ENCODE measurements at regions not wholly inside any gene's neighbourhood (a gene's known extent, or its start where the extent isn't known, plus 50 kb on each side); places are given as distances from the start of the nearest gene placed in this dataset.

GRCh38 chr13:109602356-109602755, 184.0 kb downstream of the IRS2 start:
- DNase-seq (ENCODE audit: extremely low read depth in 1 of 2, low read depth in 1 of 2): no peak

GRCh38 chr13:109599901-109600657, 186.3 kb downstream of the IRS2 start:
- no peak for DNase-seq (ENCODE audit: extremely low read depth in 1 of 2, low read depth in 1 of 2)

- no peak for DNase-seq (ENCODE audit: extremely low read depth in 1 of 2, low read depth in 1 of 2)
Observed at GRCh38 chr13:109595471-109595870, 190.9 kb downstream of the IRS2 start.

- DNase-seq (ENCODE audit: extremely low read depth in 1 of 2, low read depth in 1 of 2): no peak
Observed at GRCh38 chr13:109593230-109593629, 193.2 kb downstream of the IRS2 start.

GRCh38 chr13:109592770-109593169, 193.6 kb downstream of the IRS2 start:
- no peak for DNase-seq (ENCODE audit: extremely low read depth in 1 of 2, low read depth in 1 of 2)

GRCh38 chr13:109587689-109588088, 198.7 kb downstream of the IRS2 start:
- DNase-seq (ENCODE audit: extremely low read depth in 1 of 2, low read depth in 1 of 2): no peak

GRCh38 chr13:109586509-109587346, 199.7 kb downstream of the IRS2 start:
- DNase-seq (ENCODE audit: extremely low read depth in 1 of 2, low read depth in 1 of 2): no peak

GRCh38 chr13:109584844-109585361, 201.5 kb downstream of the IRS2 start:
- no peak for DNase-seq (ENCODE audit: extremely low read depth in 1 of 2, low read depth in 1 of 2)

- no peak for DNase-seq (ENCODE audit: extremely low read depth in 1 of 2, low read depth in 1 of 2)
Observed at GRCh38 chr13:109577191-109577700, 209.1 kb downstream of the IRS2 start.

GRCh38 chr13:109576331-109576813, 210.0 kb downstream of the IRS2 start:
- DNase-seq (ENCODE audit: extremely low read depth in 1 of 2, low read depth in 1 of 2): no peak

- DNase-seq (ENCODE audit: extremely low read depth in 1 of 2, low read depth in 1 of 2): no peak
Observed at GRCh38 chr13:109575821-109576220, 210.6 kb downstream of the IRS2 start.

GRCh38 chr13:109572389-109572788, 214.0 kb downstream of the IRS2 start:
- DNase-seq (ENCODE audit: extremely low read depth in 1 of 2, low read depth in 1 of 2): no peak

GRCh38 chr13:109569958-109570711, 216.2 kb downstream of the IRS2 start:
- no peak for DNase-seq (ENCODE audit: extremely low read depth in 1 of 2, low read depth in 1 of 2)

- DNase-seq (ENCODE audit: extremely low read depth in 1 of 2, low read depth in 1 of 2): no peak
Observed at GRCh38 chr13:109568339-109568818, 218.0 kb downstream of the IRS2 start.

- DNase-seq (ENCODE audit: extremely low read depth in 1 of 2, low read depth in 1 of 2): no peak
Observed at GRCh38 chr13:109567315-109567714, 219.1 kb downstream of the IRS2 start.

- DNase-seq (ENCODE audit: extremely low read depth in 1 of 2, low read depth in 1 of 2): no peak
Observed at GRCh38 chr13:109565877-109566276, 220.5 kb downstream of the IRS2 start.

GRCh38 chr13:109548374-109548773, 238.0 kb downstream of the IRS2 start:
- DNase-seq (ENCODE audit: extremely low read depth in 1 of 2, low read depth in 1 of 2): no peak

GRCh38 chr13:109547942-109548341, 238.4 kb downstream of the IRS2 start:
- no peak for DNase-seq (ENCODE audit: extremely low read depth in 1 of 2, low read depth in 1 of 2)

GRCh38 chr13:109545931-109546330, 240.5 kb downstream of the IRS2 start:
- DNase-seq (ENCODE audit: extremely low read depth in 1 of 2, low read depth in 1 of 2): no peak

GRCh38 chr13:109541081-109541480, 245.3 kb downstream of the IRS2 start:
- DNase-seq (ENCODE audit: extremely low read depth in 1 of 2, low read depth in 1 of 2): no peak

GRCh38 chr13:109537584-109537983, 248.8 kb downstream of the IRS2 start:
- DNase-seq (ENCODE audit: extremely low read depth in 1 of 2, low read depth in 1 of 2): no peak
